ENCODE measurements at regions not wholly inside any gene's neighbourhood (a gene's known extent, or its start where the extent isn't known, plus 50 kb on each side); places are given as distances from the start of the nearest gene placed in this dataset.

- dilution Hi-C loops (cut with MboI; ENCODE audit: extremely low pct_ligation_motif_present, low sequenced_read_pairs): no loop called here
- no peak overlapping the region for H3K4me3 ChIP-seq (ENCODE audit: control insufficient read depth in 2 of 3, extremely low read depth in 1 of 3, insufficient read depth in 2 of 3, low read depth in 1 of 3, low read length in 3 of 3)
- H3K4me1 ChIP-seq (ENCODE audit: control insufficient read depth, extremely low read depth, insufficient read depth, low read length): no peaks in the 10 kb centered on the region
- H3K79me2 ChIP-seq (ENCODE audit: control insufficient read depth, insufficient read depth, low read length): no peaks in the 10 kb centered on the region
- no peak for TF ChIP-seq CTCF (optimal IDR thresholded peaks at IDR 0.05 in 1 of 3, IDR thresholded peaks at IDR 0.05 in 1 of 3, conservative IDR thresholded peaks at IDR 0.05 in 1 of 3; ENCODE audit: extremely low read depth in 1 of 3, insufficient read depth in 2 of 3, low read length in 3 of 3)
- no peak for TF ChIP-seq EZH2 (IDR thresholded peaks at IDR 0.05; ENCODE audit: low read length)
- H3K27me3 ChIP-seq (ENCODE audit: control insufficient read depth, extremely low read depth, insufficient read depth, low read length): no peaks in the 10 kb centered on the region
- H4K20me1 ChIP-seq (ENCODE audit: control insufficient read depth, extremely low read depth, insufficient read depth, low read length): no peaks in the 10 kb centered on the region
- H3K9ac ChIP-seq (ENCODE audit: control insufficient read depth, extremely low read depth, insufficient read depth, low read length): no peak overlapping the region
- no peaks in the 10 kb centered on the region for H3K36me3 ChIP-seq (ENCODE audit: control insufficient read depth in 2 of 2, extremely low read depth in 1 of 2, insufficient read depth in 2 of 2, low read length in 2 of 2)
- no peaks in the 10 kb centered on the region for H3K9me1 ChIP-seq (ENCODE audit: control insufficient read depth, extremely low read depth, insufficient read depth, low read length)
- no peak overlapping the region for H3K4me2 ChIP-seq (ENCODE audit: control insufficient read depth, extremely low read depth, insufficient read depth, low read depth, low read length)
- FAIRE-seq (no peak), DNase-seq (ENCODE audit: low read depth, low spot score) (no peak)
- no peak overlapping the region for H3K27ac ChIP-seq (ENCODE audit: control insufficient read depth, insufficient read depth, low read length)
- H2AFZ ChIP-seq (ENCODE audit: control insufficient read depth, low read length): no peak overlapping the region
- no peaks in the 10 kb centered on the region for H3K9me3 ChIP-seq (ENCODE audit: control insufficient read depth, low read depth, low read length)
Measured at GRCh38 chr9:117974108-117974507, 269.9 kb downstream of the TLR4 start.

- H3K9me3 ChIP-seq (ENCODE audit: control insufficient read depth, low read depth, low read length): no peaks in the 10 kb centered on the region
- TF ChIP-seq CTCF (optimal IDR thresholded peaks at IDR 0.05 in 1 of 3, IDR thresholded peaks at IDR 0.05 in 1 of 3, conservative IDR thresholded peaks at IDR 0.05 in 1 of 3; ENCODE audit: extremely low read depth in 1 of 3, insufficient read depth in 2 of 3, low read length in 3 of 3): no peak
- TF ChIP-seq EZH2 (IDR thresholded peaks at IDR 0.05; ENCODE audit: low read length): no peak
- no peak overlapping the region for H2AFZ ChIP-seq (ENCODE audit: control insufficient read depth, low read length)
- H3K27ac ChIP-seq (ENCODE audit: control insufficient read depth, insufficient read depth, low read length): no peak overlapping the region
- H3K79me2 ChIP-seq (ENCODE audit: control insufficient read depth, insufficient read depth, low read length): no peaks in the 10 kb centered on the region
- no peak overlapping the region for H3K4me2 ChIP-seq (ENCODE audit: control insufficient read depth, extremely low read depth, insufficient read depth, low read depth, low read length)
- H3K27me3 ChIP-seq (ENCODE audit: control insufficient read depth, extremely low read depth, insufficient read depth, low read length): no peaks in the 10 kb centered on the region
- no peaks in the 10 kb centered on the region for H4K20me1 ChIP-seq (ENCODE audit: control insufficient read depth, extremely low read depth, insufficient read depth, low read length)
- DNase-seq (ENCODE audit: low read depth, low spot score) (no peak), FAIRE-seq (no peak)
- no peak overlapping the region for H3K9ac ChIP-seq (ENCODE audit: control insufficient read depth, extremely low read depth, insufficient read depth, low read length)
- dilution Hi-C loops (cut with MboI; ENCODE audit: extremely low pct_ligation_motif_present, low sequenced_read_pairs): no loop called here
- H3K36me3 ChIP-seq (ENCODE audit: control insufficient read depth in 2 of 2, extremely low read depth in 1 of 2, insufficient read depth in 2 of 2, low read length in 2 of 2): no peaks in the 10 kb centered on the region
- H3K9me1 ChIP-seq (ENCODE audit: control insufficient read depth, extremely low read depth, insufficient read depth, low read length): no peaks in the 10 kb centered on the region
- H3K4me1 ChIP-seq (ENCODE audit: control insufficient read depth, extremely low read depth, insufficient read depth, low read length): no peaks in the 10 kb centered on the region
- no peak overlapping the region for H3K4me3 ChIP-seq (ENCODE audit: control insufficient read depth in 2 of 3, extremely low read depth in 1 of 3, insufficient read depth in 2 of 3, low read depth in 1 of 3, low read length in 3 of 3)
Measured at GRCh38 chr9:117979914-117980313, 275.7 kb downstream of the TLR4 start.
